ENCODE measurements at regions not wholly inside any gene's neighbourhood (a gene's known extent, or its start where the extent isn't known, plus 50 kb on each side); places are given as distances from the start of the nearest gene placed in this dataset.

DNA sequence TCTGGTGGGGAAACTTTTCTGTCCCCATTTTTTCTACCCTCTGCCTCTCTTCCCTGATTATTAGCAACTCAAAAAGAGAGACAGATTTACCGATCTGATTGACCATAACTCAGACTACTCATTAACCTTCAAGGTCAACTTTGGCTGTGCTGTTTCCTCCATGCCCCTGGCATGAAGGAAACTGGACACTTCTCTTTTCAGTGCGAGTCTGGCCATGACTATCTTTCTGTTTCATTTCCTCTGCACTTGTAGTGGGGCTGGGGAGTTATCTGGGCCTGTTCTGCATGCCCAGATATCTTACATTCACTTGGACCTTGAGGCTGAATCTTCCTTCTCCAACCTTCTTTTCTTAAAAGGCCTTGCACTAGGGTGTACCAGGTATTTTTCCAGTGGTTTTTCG is 76.9 kb upstream of the SLCO2A1 start:
- 43% methylated on average over 3 of the region's 3 CpGs for WGBS (ENCODE audit: missing lambda C conversion rate)
- Histone ChIP-seq H3K27ac (no peak overlapping the region), H3K4me3 (no peak overlapping the region), H3K9me3 (peaks cover 2% of the 10 kb centered on the region; the same call in 1 of the 3 replicates), H3K4me1 (no peaks in the 10 kb centered on the region), H3K4me2 (no peak overlapping the region)
- no peak for FAIRE-seq
- CTCF ChIA-PET = no interaction called here
- DNase-seq (ENCODE audit: low read depth in 1 of 2, low spot score in 1 of 2) = no peak
- TF ChIP-seq NFE2L2 (conservative IDR thresholded peaks at IDR 0.05; ENCODE audit: low read length) (no peak), CBX8 (IDR thresholded peaks at IDR 0.05) (no peak), KDM5A (IDR thresholded peaks at IDR 0.05) (no peak), RCOR1 (IDR thresholded peaks at IDR 0.05; ENCODE audit: low read depth, low read length) (no peak), GATA3 (IDR thresholded peaks at IDR 0.05; ENCODE audit: borderline replicate concordance) (no peak), FOSB (CRISPR knock-in tag; IDR thresholded peaks at IDR 0.05) (no peak), NPAS2 (CRISPR knock-in tag; IDR thresholded peaks at IDR 0.05; ENCODE audit: borderline replicate concordance) (no peak), MAZ (IDR thresholded peaks at IDR 0.05; ENCODE audit: borderline replicate concordance, low read depth, low read length) (no peak), ZSCAN20 (CRISPR knock-in tag; IDR thresholded peaks at IDR 0.05) (no peak), KDM1A (IDR thresholded peaks at IDR 0.05; ENCODE audit: low read depth) (no peak), HEYL (CRISPR knock-in tag; IDR thresholded peaks at IDR 0.05) (no peak), HOXB5 (CRISPR knock-in tag; IDR thresholded peaks at IDR 0.05) (no peak), FOXS1 (CRISPR knock-in tag; IDR thresholded peaks at IDR 0.05) (no peak), ZFP36 (IDR thresholded peaks at IDR 0.05; ENCODE audit: borderline replicate concordance, partially characterized antibody) (no peak), SMC3 (IDR thresholded peaks at IDR 0.05) (no peak)
- TF ChIP-seq, protein P1, sequence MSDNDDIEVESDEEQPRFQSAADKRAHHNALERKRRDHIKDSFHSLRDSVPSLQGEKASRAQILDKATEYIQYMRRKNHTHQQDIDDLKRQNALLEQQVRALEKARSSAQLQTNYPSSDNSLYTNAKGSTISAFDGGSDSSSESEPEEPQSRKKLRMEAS (IDR thresholded peaks at IDR 0.05) = no peak
- TF ChIP-seq, protein P2, sequence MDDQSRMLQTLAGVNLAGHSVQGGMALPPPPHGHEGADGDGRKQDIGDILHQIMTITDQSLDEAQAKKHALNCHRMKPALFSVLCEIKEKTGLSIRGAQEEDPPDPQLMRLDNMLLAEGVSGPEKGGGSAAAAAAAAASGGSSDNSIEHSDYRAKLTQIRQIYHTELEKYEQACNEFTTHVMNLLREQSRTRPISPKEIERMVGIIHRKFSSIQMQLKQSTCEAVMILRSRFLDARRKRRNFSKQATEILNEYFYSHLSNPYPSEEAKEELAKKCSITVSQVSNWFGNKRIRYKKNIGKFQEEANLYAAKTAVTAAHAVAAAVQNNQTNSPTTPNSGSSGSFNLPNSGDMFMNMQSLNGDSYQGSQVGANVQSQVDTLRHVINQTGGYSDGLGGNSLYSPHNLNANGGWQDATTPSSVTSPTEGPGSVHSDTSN (IDR thresholded peaks at IDR 0.05) = no peak
- TF ChIP-seq, protein P3, sequence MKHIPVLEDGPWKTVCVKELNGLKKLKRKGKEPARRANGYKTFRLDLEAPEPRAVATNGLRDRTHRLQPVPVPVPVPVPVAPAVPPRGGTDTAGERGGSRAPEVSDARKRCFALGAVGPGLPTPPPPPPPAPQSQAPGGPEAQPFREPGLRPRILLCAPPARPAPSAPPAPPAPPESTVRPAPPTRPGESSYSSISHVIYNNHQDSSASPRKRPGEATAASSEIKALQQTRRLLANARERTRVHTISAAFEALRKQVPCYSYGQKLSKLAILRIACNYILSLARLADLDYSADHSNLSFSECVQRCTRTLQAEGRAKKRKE (CRISPR knock-in tag; IDR thresholded peaks at IDR 0.05; ENCODE audit: low read depth) = no peak
- TF ChIP-seq, protein P4, sequence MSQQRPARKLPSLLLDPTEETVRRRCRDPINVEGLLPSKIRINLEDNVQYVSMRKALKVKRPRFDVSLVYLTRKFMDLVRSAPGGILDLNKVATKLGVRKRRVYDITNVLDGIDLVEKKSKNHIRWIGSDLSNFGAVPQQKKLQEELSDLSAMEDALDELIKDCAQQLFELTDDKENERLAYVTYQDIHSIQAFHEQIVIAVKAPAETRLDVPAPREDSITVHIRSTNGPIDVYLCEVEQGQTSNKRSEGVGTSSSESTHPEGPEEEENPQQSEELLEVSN (IDR thresholded peaks at IDR 0.05; ENCODE audit: borderline replicate concordance, low read depth) = no peak
- no peak for ATAC-seq
- POLR2A ChIA-PET = no interaction called here

DNA sequence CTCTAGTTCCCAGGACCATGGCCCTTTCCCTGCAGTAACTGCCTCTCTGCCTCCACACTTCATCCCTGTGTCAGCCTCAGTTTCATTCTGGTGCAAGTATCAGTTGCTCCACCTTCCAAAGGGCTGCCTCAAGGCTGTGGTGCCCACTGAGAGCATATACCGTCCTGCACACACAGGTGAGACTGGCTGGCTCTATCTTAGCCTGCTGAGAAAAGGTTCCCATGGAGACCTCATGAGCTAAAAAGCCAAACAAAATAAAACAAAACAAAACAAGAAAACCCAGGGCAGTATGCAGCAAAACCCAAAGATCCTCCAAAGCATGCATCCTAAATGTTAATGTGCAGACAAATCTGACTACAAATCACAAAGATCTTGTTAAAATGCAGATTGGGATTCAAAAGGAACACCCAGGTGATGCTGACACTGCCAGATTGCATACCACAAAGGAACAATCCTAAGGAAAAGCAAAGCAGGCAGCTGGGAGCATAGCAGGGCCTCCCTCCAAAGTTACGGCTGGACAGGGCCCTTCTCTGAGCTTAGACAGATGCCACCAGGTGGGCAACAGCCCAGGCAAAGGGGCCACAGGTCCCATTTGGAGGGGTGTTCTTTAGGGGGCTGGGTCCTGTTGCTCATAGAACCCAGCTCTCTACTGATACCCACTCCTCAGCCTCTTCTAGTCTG is 76.3 kb upstream of the SLCO2A1 start:
- FAIRE-seq = no peak
- WGBS (ENCODE audit: missing lambda C conversion rate) = 68% methylated on average over 2 of the region's 2 CpGs
- Histone ChIP-seq H3K27ac (no peak overlapping the region), H3K4me2 (no peak overlapping the region), H3K4me1 (no peaks in the 10 kb centered on the region), H3K4me3 (no peak overlapping the region), H3K9me3 (peaks cover 2% of the 10 kb centered on the region; the same call in 1 of the 3 replicates)
- ChIA-PET POLR2A (no interaction called here), CTCF (interaction anchor here (0.5 kb wide), 1 partner anchor 190 kb away, joined by 3 read pairs; no protein-coding TSS in a partner anchor)
- DNase-seq (ENCODE audit: low read depth in 1 of 2, low spot score in 1 of 2) = no peak
- no peak for TF ChIP-seq RARB (CRISPR knock-in tag; IDR thresholded peaks at IDR 0.05)
- no peak for TF ChIP-seq MYC (IDR thresholded peaks at IDR 0.05; ENCODE audit: borderline replicate concordance, low read length)
- TF ChIP-seq, protein P4 (IDR thresholded peaks at IDR 0.05; ENCODE audit: borderline replicate concordance, low read depth) = no peak
- TF ChIP-seq, protein P5, sequence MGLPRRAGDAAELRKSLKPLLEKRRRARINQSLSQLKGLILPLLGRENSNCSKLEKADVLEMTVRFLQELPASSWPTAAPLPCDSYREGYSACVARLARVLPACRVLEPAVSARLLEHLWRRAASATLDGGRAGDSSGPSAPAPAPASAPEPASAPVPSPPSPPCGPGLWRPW (IDR thresholded peaks at IDR 0.05) = no peak
- TF ChIP-seq ESRRA (IDR thresholded peaks at IDR 0.05; ENCODE audit: borderline replicate concordance, low read length) = no peak
- TF ChIP-seq, protein P1 (IDR thresholded peaks at IDR 0.05) = no peak
- no peak for TF ChIP-seq RFX5 (IDR thresholded peaks at IDR 0.05)
- no peak for TF ChIP-seq POLR2A (IDR thresholded peaks at IDR 0.05; ENCODE audit: low read length)
- no peak for TF ChIP-seq KDM1A (IDR thresholded peaks at IDR 0.05; ENCODE audit: low read depth)
- no peak for TF ChIP-seq FOXS1 (CRISPR knock-in tag; IDR thresholded peaks at IDR 0.05)
- TF ChIP-seq TP53 (CRISPR knock-in tag; IDR thresholded peaks at IDR 0.05) = no peak
- TF ChIP-seq JUNB (IDR thresholded peaks at IDR 0.05) = no peak
- TF ChIP-seq HDAC2 (IDR thresholded peaks at IDR 0.05) = no peak
- TF ChIP-seq EP300 (IDR thresholded peaks at IDR 0.05) = no peak
- TF ChIP-seq, protein P6, sequence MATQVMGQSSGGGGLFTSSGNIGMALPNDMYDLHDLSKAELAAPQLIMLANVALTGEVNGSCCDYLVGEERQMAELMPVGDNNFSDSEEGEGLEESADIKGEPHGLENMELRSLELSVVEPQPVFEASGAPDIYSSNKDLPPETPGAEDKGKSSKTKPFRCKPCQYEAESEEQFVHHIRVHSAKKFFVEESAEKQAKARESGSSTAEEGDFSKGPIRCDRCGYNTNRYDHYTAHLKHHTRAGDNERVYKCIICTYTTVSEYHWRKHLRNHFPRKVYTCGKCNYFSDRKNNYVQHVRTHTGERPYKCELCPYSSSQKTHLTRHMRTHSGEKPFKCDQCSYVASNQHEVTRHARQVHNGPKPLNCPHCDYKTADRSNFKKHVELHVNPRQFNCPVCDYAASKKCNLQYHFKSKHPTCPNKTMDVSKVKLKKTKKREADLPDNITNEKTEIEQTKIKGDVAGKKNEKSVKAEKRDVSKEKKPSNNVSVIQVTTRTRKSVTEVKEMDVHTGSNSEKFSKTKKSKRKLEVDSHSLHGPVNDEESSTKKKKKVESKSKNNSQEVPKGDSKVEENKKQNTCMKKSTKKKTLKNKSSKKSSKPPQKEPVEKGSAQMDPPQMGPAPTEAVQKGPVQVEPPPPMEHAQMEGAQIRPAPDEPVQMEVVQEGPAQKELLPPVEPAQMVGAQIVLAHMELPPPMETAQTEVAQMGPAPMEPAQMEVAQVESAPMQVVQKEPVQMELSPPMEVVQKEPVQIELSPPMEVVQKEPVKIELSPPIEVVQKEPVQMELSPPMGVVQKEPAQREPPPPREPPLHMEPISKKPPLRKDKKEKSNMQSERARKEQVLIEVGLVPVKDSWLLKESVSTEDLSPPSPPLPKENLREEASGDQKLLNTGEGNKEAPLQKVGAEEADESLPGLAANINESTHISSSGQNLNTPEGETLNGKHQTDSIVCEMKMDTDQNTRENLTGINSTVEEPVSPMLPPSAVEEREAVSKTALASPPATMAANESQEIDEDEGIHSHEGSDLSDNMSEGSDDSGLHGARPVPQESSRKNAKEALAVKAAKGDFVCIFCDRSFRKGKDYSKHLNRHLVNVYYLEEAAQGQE (IDR thresholded peaks at IDR 0.05) = no peak
- no peak for ATAC-seq

All from A549 (cell line).